ENCODE measurements at regions not wholly inside any gene's neighbourhood (a gene's known extent, or its start where the extent isn't known, plus 50 kb on each side); places are given as distances from the start of the nearest gene placed in this dataset.

- Histone ChIP-seq H3K4me2 (ENCODE audit: low read length) (no peak overlapping the region), H3K27me3 (ENCODE audit: control insufficient read depth, low read length) (no peaks in the 10 kb centered on the region), H3K4me3 (ENCODE audit: low read length) (no peak overlapping the region), H3K36me3 (ENCODE audit: control insufficient read depth, low read length) (no peaks in the 10 kb centered on the region), H3F3A (ENCODE audit: control insufficient read depth, insufficient read depth) (no peaks in the 10 kb centered on the region), H4K20me1 (ENCODE audit: control insufficient read depth, insufficient read depth, low read depth, low read length) (no peaks in the 10 kb centered on the region), H3K79me2 (ENCODE audit: control insufficient read depth, low read length) (no peaks in the 10 kb centered on the region), H3K9me2 (replicated peaks; ENCODE audit: control insufficient read depth, low read length) (no peaks in the 10 kb centered on the region), H3K9me3 (ENCODE audit: control insufficient read depth, insufficient read depth, low read length) (no peaks in the 10 kb centered on the region), H3K27ac (ENCODE audit: low read depth, low read length) (no peak overlapping the region), H3K4me1 (ENCODE audit: control insufficient read depth, low read length) (no peaks in the 10 kb centered on the region)
- TF ChIP-seq, protein P1, sequence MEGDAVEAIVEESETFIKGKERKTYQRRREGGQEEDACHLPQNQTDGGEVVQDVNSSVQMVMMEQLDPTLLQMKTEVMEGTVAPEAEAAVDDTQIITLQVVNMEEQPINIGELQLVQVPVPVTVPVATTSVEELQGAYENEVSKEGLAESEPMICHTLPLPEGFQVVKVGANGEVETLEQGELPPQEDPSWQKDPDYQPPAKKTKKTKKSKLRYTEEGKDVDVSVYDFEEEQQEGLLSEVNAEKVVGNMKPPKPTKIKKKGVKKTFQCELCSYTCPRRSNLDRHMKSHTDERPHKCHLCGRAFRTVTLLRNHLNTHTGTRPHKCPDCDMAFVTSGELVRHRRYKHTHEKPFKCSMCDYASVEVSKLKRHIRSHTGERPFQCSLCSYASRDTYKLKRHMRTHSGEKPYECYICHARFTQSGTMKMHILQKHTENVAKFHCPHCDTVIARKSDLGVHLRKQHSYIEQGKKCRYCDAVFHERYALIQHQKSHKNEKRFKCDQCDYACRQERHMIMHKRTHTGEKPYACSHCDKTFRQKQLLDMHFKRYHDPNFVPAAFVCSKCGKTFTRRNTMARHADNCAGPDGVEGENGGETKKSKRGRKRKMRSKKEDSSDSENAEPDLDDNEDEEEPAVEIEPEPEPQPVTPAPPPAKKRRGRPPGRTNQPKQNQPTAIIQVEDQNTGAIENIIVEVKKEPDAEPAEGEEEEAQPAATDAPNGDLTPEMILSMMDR (IDR thresholded peaks at IDR 0.05; ENCODE audit: low read depth, low read length, poor library complexity, severe bottlenecking) = no peak
- no peak for TF ChIP-seq EZH2phosphoT487 (IDR thresholded peaks at IDR 0.05; ENCODE audit: borderline replicate concordance, low read length)
Measured at GRCh38 chr22:48331266-48331665, 1496.4 kb downstream of the BRD1 start.

DNA sequence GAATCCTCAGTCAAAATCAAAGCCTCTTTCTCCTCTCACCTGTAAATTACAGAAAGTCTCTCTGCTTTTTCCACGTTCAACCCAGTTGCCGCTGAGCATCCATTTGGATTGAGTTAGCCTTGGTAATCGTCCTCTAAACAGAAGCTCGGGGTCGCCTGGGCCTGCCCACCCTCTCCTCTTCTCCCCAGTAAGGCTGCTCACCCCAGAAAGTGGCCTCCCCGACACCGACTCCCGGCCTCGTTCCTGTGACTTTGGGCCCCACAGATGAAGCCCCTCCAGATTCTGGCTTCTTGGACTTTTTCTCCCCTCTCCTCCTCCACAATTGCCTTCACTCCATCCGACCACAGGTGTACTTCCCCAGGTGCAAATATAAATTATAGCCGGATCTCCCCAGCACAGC lies 1500.0 kb downstream of the BRD1 start:
- H3K4me1 ChIP-seq (ENCODE audit: control insufficient read depth, low read length) = no peaks in the 10 kb centered on the region
- H4K20me1 ChIP-seq (ENCODE audit: control insufficient read depth, insufficient read depth, low read depth, low read length) = no peaks in the 10 kb centered on the region
- no peaks in the 10 kb centered on the region for H3K27me3 ChIP-seq (ENCODE audit: control insufficient read depth, low read length)
- H3K4me3 ChIP-seq (ENCODE audit: low read length) = no peak overlapping the region
- H3F3A ChIP-seq (ENCODE audit: control insufficient read depth, insufficient read depth) = no peaks in the 10 kb centered on the region
- H3K79me2 ChIP-seq (ENCODE audit: control insufficient read depth, low read length) = no peaks in the 10 kb centered on the region
- TF ChIP-seq, protein P1 (IDR thresholded peaks at IDR 0.05; ENCODE audit: low read depth, low read length, poor library complexity, severe bottlenecking) = no peak
- no peak for TF ChIP-seq EZH2phosphoT487 (IDR thresholded peaks at IDR 0.05; ENCODE audit: borderline replicate concordance, low read length)
- no peak overlapping the region for H3K4me2 ChIP-seq (ENCODE audit: low read length)
- H3K36me3 ChIP-seq (ENCODE audit: control insufficient read depth, low read length) = no peaks in the 10 kb centered on the region
- H3K9me3 ChIP-seq (ENCODE audit: control insufficient read depth, insufficient read depth, low read length) = no peaks in the 10 kb centered on the region
- H3K27ac ChIP-seq (ENCODE audit: low read depth, low read length) = no peak overlapping the region
- no peaks in the 10 kb centered on the region for H3K9me2 ChIP-seq (replicated peaks; ENCODE audit: control insufficient read depth, low read length)

GRCh38 chr22:48323746-48324145 lies 1503.9 kb downstream of the BRD1 start:
- Histone ChIP-seq H3K79me2 (ENCODE audit: control insufficient read depth, low read length) (no peaks in the 10 kb centered on the region), H3K27me3 (ENCODE audit: control insufficient read depth, low read length) (no peaks in the 10 kb centered on the region), H4K20me1 (ENCODE audit: control insufficient read depth, insufficient read depth, low read depth, low read length) (no peaks in the 10 kb centered on the region), H3K27ac (ENCODE audit: low read depth, low read length) (no peak overlapping the region), H3K9me3 (ENCODE audit: control insufficient read depth, insufficient read depth, low read length) (no peaks in the 10 kb centered on the region), H3F3A (ENCODE audit: control insufficient read depth, insufficient read depth) (no peaks in the 10 kb centered on the region), H3K4me2 (ENCODE audit: low read length) (no peak overlapping the region), H3K4me1 (ENCODE audit: control insufficient read depth, low read length) (no peaks in the 10 kb centered on the region), H3K9me2 (replicated peaks; ENCODE audit: control insufficient read depth, low read length) (no peaks in the 10 kb centered on the region), H3K36me3 (ENCODE audit: control insufficient read depth, low read length) (no peaks in the 10 kb centered on the region), H3K4me3 (ENCODE audit: low read length) (no peak overlapping the region)
- TF ChIP-seq, protein P1 (IDR thresholded peaks at IDR 0.05; ENCODE audit: low read depth, low read length, poor library complexity, severe bottlenecking) = no peak
- no peak for TF ChIP-seq EZH2phosphoT487 (IDR thresholded peaks at IDR 0.05; ENCODE audit: borderline replicate concordance, low read length)

DNA sequence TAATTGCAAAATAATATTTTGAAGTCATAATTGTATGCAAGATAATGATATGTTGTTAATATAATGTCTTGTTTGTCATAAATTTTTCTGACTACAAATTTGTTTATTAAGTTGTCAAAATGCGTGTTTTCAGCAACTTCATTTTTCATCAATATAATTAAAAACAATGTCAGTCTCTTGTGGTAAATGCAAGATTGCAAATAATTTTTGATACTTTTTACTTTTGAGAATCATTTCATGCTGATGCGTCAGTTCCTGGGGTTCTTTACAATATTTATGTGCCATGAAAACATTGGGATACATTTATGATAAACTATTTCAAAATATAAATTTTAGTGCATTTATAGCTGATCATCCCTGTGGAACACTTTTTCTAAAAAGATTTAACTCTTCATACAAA lies 1504.8 kb downstream of the BRD1 start:
- no peak overlapping the region for H3K27ac ChIP-seq (ENCODE audit: low read depth, low read length)
- H3K4me2 ChIP-seq (ENCODE audit: low read length) = no peak overlapping the region
- H3K4me3 ChIP-seq (ENCODE audit: low read length) = no peak overlapping the region
- H4K20me1 ChIP-seq (ENCODE audit: control insufficient read depth, insufficient read depth, low read depth, low read length) = no peaks in the 10 kb centered on the region
- no peaks in the 10 kb centered on the region for H3K9me2 ChIP-seq (replicated peaks; ENCODE audit: control insufficient read depth, low read length)
- no peaks in the 10 kb centered on the region for H3K9me3 ChIP-seq (ENCODE audit: control insufficient read depth, insufficient read depth, low read length)
- no peaks in the 10 kb centered on the region for H3F3A ChIP-seq (ENCODE audit: control insufficient read depth, insufficient read depth)
- H3K27me3 ChIP-seq (ENCODE audit: control insufficient read depth, low read length) = no peaks in the 10 kb centered on the region
- TF ChIP-seq, protein P1 (IDR thresholded peaks at IDR 0.05; ENCODE audit: low read depth, low read length, poor library complexity, severe bottlenecking) = no peak
- TF ChIP-seq EZH2phosphoT487 (IDR thresholded peaks at IDR 0.05; ENCODE audit: borderline replicate concordance, low read length) = no peak
- H3K36me3 ChIP-seq (ENCODE audit: control insufficient read depth, low read length) = no peaks in the 10 kb centered on the region
- H3K4me1 ChIP-seq (ENCODE audit: control insufficient read depth, low read length) = no peaks in the 10 kb centered on the region
- no peaks in the 10 kb centered on the region for H3K79me2 ChIP-seq (ENCODE audit: control insufficient read depth, low read length)
